CD4-positive, alpha-beta T cell (primary cell): ENCODE measurements at regions not wholly inside any gene's neighbourhood (a gene's known extent, or its start where the extent isn't known, plus 50 kb on each side); places are given as distances from the start of the nearest gene placed in this dataset.

Experiments used
- ATAC-seq: fragments of 200-7000 bp; cut with Tn5 transposase; one replicate; pipeline ENCODE4 v1.10.0; 2022; ENCODE audit warnings: mild to moderate bottlenecking; ENCODE audit not compliant: poor library complexity
- CTCF ChIA-PET: fragments of 350-600 bp; sonication (Branson Sonifier 250); formaldehyde crosslinking; loops from one replicate; lab custom pipeline; 2021; ENCODE audit warnings: antibody characterized with exemption, inconsistent platforms; lab: Charles Lee
- POLR2A ChIA-PET: fragments of 350-600 bp; sonication (Branson Sonifier 250); formaldehyde crosslinking; loops from one replicate; lab custom pipeline; 2021; ENCODE audit warnings: antibody characterized with exemption, inconsistent platforms; lab: Charles Lee
- DNase-seq, 14 experiments: peaks; one replicate each; pipeline ENCODE4 v3.0.0-alpha.2; 2013 to 2020; ENCODE audit warnings: mixed read lengths in 2 of 14
- H3K27ac ChIP-seq, 2 donors: one replicate each; pipeline versions ENCODE4 v1.5.1 to v1.7.0; 2013; ENCODE audit warnings: low read length in 2 of 2, low read depth in 1 of 2, mild to moderate bottlenecking in 1 of 2
- H3K27me3 ChIP-seq, 2 experiments: 1 replicate in 1 of 2; 2 replicates in 1 of 2; pipeline versions ENCODE4 v1.6.1 to v1.7.0; 2013; ENCODE audit warnings: low read length in 2 of 2, control low read depth in 1 of 2, mild to moderate bottlenecking in 1 of 2, moderate library complexity in 1 of 2; ENCODE audit not compliant: insufficient read depth in 2 of 2, control insufficient read depth in 1 of 2
- H3K36me3 ChIP-seq: one replicate; pipeline ENCODE4 v1.6.1; 2013; ENCODE audit warnings: low read length, control low read depth; ENCODE audit not compliant: insufficient read depth
- H3K4me1 ChIP-seq: one replicate; pipeline ENCODE4 v1.6.1; 2013; ENCODE audit warnings: low read length, control low read depth; ENCODE audit not compliant: insufficient read depth
- H3K4me3 ChIP-seq: one replicate; pipeline ENCODE4 v1.5.1; 2013; ENCODE audit warnings: mild to moderate bottlenecking, low read length, moderate library complexity
- H3K9me3 ChIP-seq, 2 experiments: 1 replicate in 1 of 2; 2 replicates in 1 of 2; pipeline versions ENCODE4 v1.6.1 to v1.7.0; 2013; ENCODE audit warnings: low read length in 2 of 2, mild to moderate bottlenecking in 2 of 2, control low read depth in 1 of 2, moderate library complexity in 1 of 2; ENCODE audit not compliant: control insufficient read depth in 1 of 2, insufficient read depth in 1 of 2
- H3K27ac Mint-ChIP-seq: one replicate; pipeline ENCODE4 v1.8.0; 2020; ENCODE audit warnings: mixed read lengths
- H3K27me3 Mint-ChIP-seq: one replicate; pipeline ENCODE4 v1.8.0; 2021; ENCODE audit warnings: mixed read lengths
- H3K36me3 Mint-ChIP-seq: one replicate; pipeline ENCODE4 v1.8.0; 2021; ENCODE audit warnings: low read depth, mixed read lengths
- H3K4me1 Mint-ChIP-seq: one replicate; pipeline ENCODE4 v1.8.0; 2021; ENCODE audit warnings: low read depth, mixed read lengths
- H3K4me3 Mint-ChIP-seq: one replicate; pipeline ENCODE4 v1.8.0; 2020; ENCODE audit warnings: mild to moderate bottlenecking, mixed read lengths
- H3K9me3 Mint-ChIP-seq: one replicate; pipeline ENCODE4 v1.8.0; 2020; ENCODE audit warnings: mixed read lengths
- intact Hi-C, 2 experiments: fragments of 100-400 bp; cut with DNase I in 1 of 2; cut with micrococcal nuclease in 1 of 2; formaldehyde crosslinking; loops; one replicate each; pipeline versions ENCODE4 v1.15.1 to v1.9.0; 2023 to 2025; cut with DNase I, micrococcal nuclease
- TF ChIP-seq, protein P1 (sequence below): fragments of 200-600 bp; IDR thresholded peaks from one replicate; pipeline ENCODE4 v1.8.0; 2022; ENCODE audit warnings: antibody characterized with exemption, mild to moderate bottlenecking

DNA sequence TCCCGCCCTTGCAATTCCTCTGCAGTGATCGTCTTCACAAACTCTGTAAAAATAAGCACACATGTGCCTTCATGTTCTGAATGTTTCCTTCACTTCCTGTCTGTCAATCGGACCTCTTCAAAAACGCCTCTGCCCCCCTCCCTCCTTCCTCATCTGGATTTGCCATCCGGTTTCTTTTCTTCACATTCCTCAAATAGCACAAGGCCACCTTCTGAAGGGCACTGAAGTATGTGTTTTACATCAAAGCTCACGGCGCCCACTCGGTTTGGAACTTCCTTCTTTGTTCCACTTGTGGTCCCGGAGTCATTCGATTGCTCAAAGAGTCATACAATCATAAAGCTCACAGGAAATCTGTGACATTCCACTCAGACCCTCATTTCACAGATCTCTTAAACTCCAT, 758.1 kb upstream of the SALL3 start:
- DNase-seq (no peak), ATAC-seq (no peak)
- no peak overlapping the region for H3K4me3 ChIP-seq
- Mint-ChIP-seq H3K27ac (no peak overlapping the region), H3K36me3 (no peaks in the 10 kb centered on the region), H3K4me3 (no peak overlapping the region), H3K27me3 (peaks cover 5% of the 10 kb centered on the region), H3K4me1 (no peaks in the 10 kb centered on the region), H3K9me3 (no peaks in the 10 kb centered on the region)
- H3K36me3 ChIP-seq = no peaks in the 10 kb centered on the region
- POLR2A ChIA-PET = no interaction called here
- peaks cover 0 to 15% of the 10 kb centered on the region in 2 experiments for H3K9me3 ChIP-seq
- CTCF ChIA-PET = no interaction called here
- intact Hi-C loops = no loop called here
- H3K27me3 ChIP-seq = no peaks in the 10 kb centered on the region
- no peaks in the 10 kb centered on the region for H3K4me1 ChIP-seq
- TF ChIP-seq, protein P1, sequence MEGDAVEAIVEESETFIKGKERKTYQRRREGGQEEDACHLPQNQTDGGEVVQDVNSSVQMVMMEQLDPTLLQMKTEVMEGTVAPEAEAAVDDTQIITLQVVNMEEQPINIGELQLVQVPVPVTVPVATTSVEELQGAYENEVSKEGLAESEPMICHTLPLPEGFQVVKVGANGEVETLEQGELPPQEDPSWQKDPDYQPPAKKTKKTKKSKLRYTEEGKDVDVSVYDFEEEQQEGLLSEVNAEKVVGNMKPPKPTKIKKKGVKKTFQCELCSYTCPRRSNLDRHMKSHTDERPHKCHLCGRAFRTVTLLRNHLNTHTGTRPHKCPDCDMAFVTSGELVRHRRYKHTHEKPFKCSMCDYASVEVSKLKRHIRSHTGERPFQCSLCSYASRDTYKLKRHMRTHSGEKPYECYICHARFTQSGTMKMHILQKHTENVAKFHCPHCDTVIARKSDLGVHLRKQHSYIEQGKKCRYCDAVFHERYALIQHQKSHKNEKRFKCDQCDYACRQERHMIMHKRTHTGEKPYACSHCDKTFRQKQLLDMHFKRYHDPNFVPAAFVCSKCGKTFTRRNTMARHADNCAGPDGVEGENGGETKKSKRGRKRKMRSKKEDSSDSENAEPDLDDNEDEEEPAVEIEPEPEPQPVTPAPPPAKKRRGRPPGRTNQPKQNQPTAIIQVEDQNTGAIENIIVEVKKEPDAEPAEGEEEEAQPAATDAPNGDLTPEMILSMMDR = no peak
- no peak overlapping the region for H3K27ac ChIP-seq

DNA sequence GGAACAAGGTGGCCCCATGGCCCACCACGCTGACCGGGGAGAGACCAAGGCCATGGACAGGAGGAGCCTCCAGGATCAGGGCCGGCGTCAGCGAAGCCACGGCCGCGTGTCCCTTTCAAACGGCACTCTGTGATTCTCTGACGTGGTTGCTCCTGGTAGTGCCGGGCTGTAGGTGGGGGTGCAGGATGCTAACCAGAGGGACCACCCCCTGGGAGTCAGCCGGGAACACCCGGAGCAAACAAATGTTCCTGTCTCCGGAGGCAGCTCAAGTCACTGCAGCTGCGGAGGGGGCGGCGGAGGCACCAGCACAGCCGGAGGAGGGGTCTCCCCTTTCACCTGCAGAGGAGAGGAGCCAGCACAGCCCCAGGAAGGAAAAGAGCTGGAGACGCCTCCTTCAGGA, 750.6 kb upstream of the SALL3 start:
- Histone ChIP-seq H3K4me1 (no peaks in the 10 kb centered on the region), H3K9me3 (peaks cover 0 to 41% of the 10 kb centered on the region in 2 experiments), H3K4me3 (no peak overlapping the region), H3K27ac (no peak overlapping the region), H3K36me3 (no peaks in the 10 kb centered on the region), H3K27me3 (no peaks in the 10 kb centered on the region)
- POLR2A ChIA-PET = no interaction called here
- no peaks in the 10 kb centered on the region for H3K4me1 Mint-ChIP-seq
- TF ChIP-seq, protein P1 = no peak
- no peaks in the 10 kb centered on the region for H3K9me3 Mint-ChIP-seq
- H3K27ac Mint-ChIP-seq = no peak overlapping the region
- no peaks in the 10 kb centered on the region for H3K27me3 Mint-ChIP-seq
- no peaks in the 10 kb centered on the region for H3K36me3 Mint-ChIP-seq
- intact Hi-C loops = no loop called here
- ATAC-seq (no peak), DNase-seq (no peak)
- no peak overlapping the region for H3K4me3 Mint-ChIP-seq
- CTCF ChIA-PET = no interaction called here

DNA sequence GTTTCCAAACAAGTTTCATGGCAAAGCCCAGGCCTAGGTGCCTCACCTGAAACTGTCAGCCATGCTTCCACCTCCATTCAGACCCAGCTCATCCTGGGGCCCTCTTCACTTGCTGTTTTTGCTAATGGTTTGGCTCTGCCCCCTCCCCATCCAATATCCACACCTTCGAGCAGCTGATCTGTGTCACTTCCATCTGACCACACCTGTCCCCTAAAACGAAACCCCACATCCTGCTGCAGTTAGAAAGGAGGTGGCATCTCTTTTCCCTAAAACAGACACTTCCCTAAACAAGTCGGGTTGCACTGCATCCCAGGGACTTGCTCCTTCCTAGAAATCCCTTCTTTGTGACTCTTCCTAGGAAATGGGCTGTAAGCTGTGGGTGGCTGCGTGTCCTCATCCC, 748.7 kb upstream of the SALL3 start:
- H3K27ac Mint-ChIP-seq = no peak overlapping the region
- Histone ChIP-seq H3K27ac (no peak overlapping the region), H3K4me1 (no peaks in the 10 kb centered on the region), H3K36me3 (no peaks in the 10 kb centered on the region), H3K9me3 (peaks cover 0 to 40% of the 10 kb centered on the region in 2 experiments), H3K4me3 (no peak overlapping the region), H3K27me3 (no peaks in the 10 kb centered on the region)
- TF ChIP-seq, protein P1 = no peak
- no peaks in the 10 kb centered on the region for H3K9me3 Mint-ChIP-seq
- H3K4me1 Mint-ChIP-seq = no peaks in the 10 kb centered on the region
- intact Hi-C loops = no loop called here
- ChIA-PET POLR2A (no interaction called here), CTCF (no interaction called here)
- no peaks in the 10 kb centered on the region for H3K36me3 Mint-ChIP-seq
- ATAC-seq = no peak
- H3K27me3 Mint-ChIP-seq = no peaks in the 10 kb centered on the region
- H3K4me3 Mint-ChIP-seq = no peak overlapping the region
- DNase-seq = no peak
